ENCODE measurements at regions not wholly inside any gene's neighbourhood (a gene's known extent, or its start where the extent isn't known, plus 50 kb on each side); places are given as distances from the start of the nearest gene placed in this dataset.

DNA sequence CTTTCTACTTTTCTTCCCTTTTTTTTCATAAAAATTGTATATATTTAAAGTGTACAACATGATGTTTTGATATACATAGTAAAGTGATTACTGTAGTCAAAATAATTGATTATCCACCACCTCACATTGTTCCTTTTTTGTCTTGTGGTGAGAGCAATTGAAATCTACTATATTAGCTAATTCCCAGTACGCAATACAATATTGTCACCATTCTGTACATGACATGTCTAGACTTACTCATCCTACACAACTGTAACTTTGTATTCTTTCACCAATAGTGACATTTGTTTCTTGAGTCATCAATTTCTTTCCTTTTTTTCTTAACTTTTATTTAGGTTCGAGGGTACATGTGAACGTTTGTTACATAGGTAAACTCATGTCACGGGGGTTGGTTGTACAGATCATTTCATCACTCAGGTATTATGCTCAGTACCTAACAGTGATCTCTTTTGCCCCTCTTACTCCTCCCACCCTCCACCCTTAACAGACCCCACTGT lies 265.2 kb downstream of the KCNRG start:
- TF ChIP-seq, protein P1, sequence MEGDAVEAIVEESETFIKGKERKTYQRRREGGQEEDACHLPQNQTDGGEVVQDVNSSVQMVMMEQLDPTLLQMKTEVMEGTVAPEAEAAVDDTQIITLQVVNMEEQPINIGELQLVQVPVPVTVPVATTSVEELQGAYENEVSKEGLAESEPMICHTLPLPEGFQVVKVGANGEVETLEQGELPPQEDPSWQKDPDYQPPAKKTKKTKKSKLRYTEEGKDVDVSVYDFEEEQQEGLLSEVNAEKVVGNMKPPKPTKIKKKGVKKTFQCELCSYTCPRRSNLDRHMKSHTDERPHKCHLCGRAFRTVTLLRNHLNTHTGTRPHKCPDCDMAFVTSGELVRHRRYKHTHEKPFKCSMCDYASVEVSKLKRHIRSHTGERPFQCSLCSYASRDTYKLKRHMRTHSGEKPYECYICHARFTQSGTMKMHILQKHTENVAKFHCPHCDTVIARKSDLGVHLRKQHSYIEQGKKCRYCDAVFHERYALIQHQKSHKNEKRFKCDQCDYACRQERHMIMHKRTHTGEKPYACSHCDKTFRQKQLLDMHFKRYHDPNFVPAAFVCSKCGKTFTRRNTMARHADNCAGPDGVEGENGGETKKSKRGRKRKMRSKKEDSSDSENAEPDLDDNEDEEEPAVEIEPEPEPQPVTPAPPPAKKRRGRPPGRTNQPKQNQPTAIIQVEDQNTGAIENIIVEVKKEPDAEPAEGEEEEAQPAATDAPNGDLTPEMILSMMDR (IDR thresholded peaks at IDR 0.05; ENCODE audit: insufficient read depth, low read depth, low read length): no peak
- CTCF ChIA-PET: no interaction called here

DNA sequence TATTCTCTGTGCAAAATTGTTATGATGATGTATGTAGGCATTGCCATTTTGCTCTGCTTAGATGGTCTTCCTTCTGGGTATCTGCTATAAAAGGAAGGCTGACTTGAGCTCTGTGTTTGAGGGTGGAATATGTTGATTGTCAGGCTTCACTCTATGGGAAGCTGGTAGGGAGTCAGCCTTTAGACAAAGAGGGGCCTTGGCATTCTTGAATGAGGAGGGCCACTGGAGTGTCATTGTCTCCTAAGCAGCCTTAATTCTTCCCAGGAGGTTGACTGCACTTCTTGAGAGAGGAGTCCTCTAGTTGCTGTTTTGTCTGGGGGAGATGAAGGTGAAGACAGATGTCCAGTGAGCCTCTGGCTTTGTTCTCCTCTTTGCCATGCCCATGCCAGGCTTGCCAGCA lies 266.8 kb downstream of the KCNRG start:
- no peak for DNase-seq (ENCODE audit: low read depth)
- POLR2A ChIA-PET: no interaction called here
- CTCF ChIA-PET: interaction anchor here (0.8 kb wide), 1 partner anchor 573 kb away, joined by 3 read pairs; no protein-coding TSS in a partner anchor
- Histone ChIP-seq H3K36me3 (ENCODE audit: control insufficient read depth, insufficient read depth, low read length) (no peaks in the 10 kb centered on the region), H3K27me3 (ENCODE audit: control insufficient read depth, insufficient read depth, low read length) (peaks cover 2% of the 10 kb centered on the region; the same call in 1 of the 2 replicates), H3K4me3 (ENCODE audit: low read depth, low read length) (no peak overlapping the region)
- TF ChIP-seq, protein P1 (IDR thresholded peaks at IDR 0.05; ENCODE audit: insufficient read depth, low read depth, low read length): no peak

More for the DNA sequence above, 265.2 kb downstream of the KCNRG start:
- peaks cover 2% of the 10 kb centered on the region; the same call in 1 of the 2 replicates for H3K27me3 ChIP-seq (ENCODE audit: control insufficient read depth, insufficient read depth, low read length)
- no peaks in the 10 kb centered on the region for H3K36me3 ChIP-seq (ENCODE audit: control insufficient read depth, insufficient read depth, low read length)
- POLR2A ChIA-PET: no interaction called here
- H3K4me3 ChIP-seq (ENCODE audit: low read depth, low read length): no peak overlapping the region
- DNase-seq (ENCODE audit: low read depth): no peak

DNA sequence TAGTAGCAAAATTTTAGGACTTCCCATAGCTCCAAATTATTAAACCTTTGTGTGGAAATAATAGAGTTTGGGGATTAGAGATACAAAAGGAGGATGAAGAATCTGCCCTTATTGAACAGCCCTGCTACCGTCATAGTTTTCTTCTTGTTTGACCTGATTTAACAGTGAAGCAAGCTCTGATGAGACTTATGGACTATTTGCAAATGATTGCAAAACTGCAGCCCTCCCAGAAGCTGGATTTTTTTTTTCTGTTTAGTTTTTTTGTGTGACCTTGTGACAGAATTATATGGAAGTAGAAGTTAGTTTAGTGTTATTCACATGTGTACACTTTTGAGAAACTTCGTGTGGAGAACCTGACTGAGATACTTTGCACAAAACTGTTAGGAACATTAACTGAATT lies 267.8 kb downstream of the KCNRG start:
- Histone ChIP-seq H3K36me3 (ENCODE audit: control insufficient read depth, insufficient read depth, low read length) (no peaks in the 10 kb centered on the region), H3K4me3 (ENCODE audit: low read depth, low read length) (no peak overlapping the region), H3K27me3 (ENCODE audit: control insufficient read depth, insufficient read depth, low read length) (peaks cover 2% of the 10 kb centered on the region; the same call in 1 of the 2 replicates)
- TF ChIP-seq, protein P1 (IDR thresholded peaks at IDR 0.05; ENCODE audit: insufficient read depth, low read depth, low read length): no peak
- DNase-seq (ENCODE audit: low read depth): no peak
- ChIA-PET POLR2A (no interaction called here), CTCF (no interaction called here)

- ChIA-PET POLR2A (no interaction called here), CTCF (no interaction called here)
- H3K27me3 ChIP-seq (ENCODE audit: control insufficient read depth, insufficient read depth, low read length): peaks cover 1% of the 10 kb centered on the region; the same call in 1 of the 2 replicates
- no peak overlapping the region for H3K4me3 ChIP-seq (ENCODE audit: low read depth, low read length)
- DNase-seq (ENCODE audit: low read depth): no peak
- TF ChIP-seq, protein P1 (IDR thresholded peaks at IDR 0.05; ENCODE audit: insufficient read depth, low read depth, low read length): no peak
- no peaks in the 10 kb centered on the region for H3K36me3 ChIP-seq (ENCODE audit: control insufficient read depth, insufficient read depth, low read length)
Measured at GRCh38 chr13:50284540-50284939, 269.3 kb downstream of the KCNRG start.

- TF ChIP-seq, protein P1 (IDR thresholded peaks at IDR 0.05; ENCODE audit: insufficient read depth, low read depth, low read length): no peak
- no peak for DNase-seq (ENCODE audit: low read depth)
- no peaks in the 10 kb centered on the region for H3K36me3 ChIP-seq (ENCODE audit: control insufficient read depth, insufficient read depth, low read length)
- ChIA-PET POLR2A (no interaction called here), CTCF (no interaction called here)
- no peak overlapping the region for H3K4me3 ChIP-seq (ENCODE audit: low read depth, low read length)
- no peaks in the 10 kb centered on the region; the same call in 1 of the 2 replicates for H3K27me3 ChIP-seq (ENCODE audit: control insufficient read depth, insufficient read depth, low read length)
Measured at GRCh38 chr13:50285283-50285682, 270.0 kb downstream of the KCNRG start.

All from BJ (cell line).